ENCODE measurements at regions not wholly inside any gene's neighbourhood (a gene's known extent, or its start where the extent isn't known, plus 50 kb on each side); places are given as distances from the start of the nearest gene placed in this dataset.

GRCh38 chr2:166750624-166751023 is 137.7 kb upstream of the XIRP2 start:
- TF ChIP-seq CTCF (IDR thresholded peaks at IDR 0.05) (no peak), YY1 (IDR thresholded peaks at IDR 0.05; ENCODE audit: low read depth) (no peak), SMC3 (IDR thresholded peaks at IDR 0.05; ENCODE audit: low read depth, low read length) (no peak), EZH2phosphoT487 (IDR thresholded peaks at IDR 0.05; ENCODE audit: borderline replicate concordance, low read depth) (no peak), EP300 (IDR thresholded peaks at IDR 0.05; ENCODE audit: borderline replicate concordance in 1 of 2, low read depth in 1 of 2, low read length in 1 of 2) (no peak), ELF1 (IDR thresholded peaks at IDR 0.05) (no peak), POLR2AphosphoS5 (IDR thresholded peaks at IDR 0.05; ENCODE audit: low read depth, low read length) (no peak), MAX (IDR thresholded peaks at IDR 0.05; ENCODE audit: low read depth) (no peak), IRF3 (IDR thresholded peaks at IDR 0.05; ENCODE audit: low read depth, low read length) (no peak), NRF1 (IDR thresholded peaks at IDR 0.05; ENCODE audit: low read depth, low read length) (no peak), USF2 (IDR thresholded peaks at IDR 0.05; ENCODE audit: borderline replicate concordance, low read depth, low read length) (no peak)
- TF ChIP-seq, protein P1, sequence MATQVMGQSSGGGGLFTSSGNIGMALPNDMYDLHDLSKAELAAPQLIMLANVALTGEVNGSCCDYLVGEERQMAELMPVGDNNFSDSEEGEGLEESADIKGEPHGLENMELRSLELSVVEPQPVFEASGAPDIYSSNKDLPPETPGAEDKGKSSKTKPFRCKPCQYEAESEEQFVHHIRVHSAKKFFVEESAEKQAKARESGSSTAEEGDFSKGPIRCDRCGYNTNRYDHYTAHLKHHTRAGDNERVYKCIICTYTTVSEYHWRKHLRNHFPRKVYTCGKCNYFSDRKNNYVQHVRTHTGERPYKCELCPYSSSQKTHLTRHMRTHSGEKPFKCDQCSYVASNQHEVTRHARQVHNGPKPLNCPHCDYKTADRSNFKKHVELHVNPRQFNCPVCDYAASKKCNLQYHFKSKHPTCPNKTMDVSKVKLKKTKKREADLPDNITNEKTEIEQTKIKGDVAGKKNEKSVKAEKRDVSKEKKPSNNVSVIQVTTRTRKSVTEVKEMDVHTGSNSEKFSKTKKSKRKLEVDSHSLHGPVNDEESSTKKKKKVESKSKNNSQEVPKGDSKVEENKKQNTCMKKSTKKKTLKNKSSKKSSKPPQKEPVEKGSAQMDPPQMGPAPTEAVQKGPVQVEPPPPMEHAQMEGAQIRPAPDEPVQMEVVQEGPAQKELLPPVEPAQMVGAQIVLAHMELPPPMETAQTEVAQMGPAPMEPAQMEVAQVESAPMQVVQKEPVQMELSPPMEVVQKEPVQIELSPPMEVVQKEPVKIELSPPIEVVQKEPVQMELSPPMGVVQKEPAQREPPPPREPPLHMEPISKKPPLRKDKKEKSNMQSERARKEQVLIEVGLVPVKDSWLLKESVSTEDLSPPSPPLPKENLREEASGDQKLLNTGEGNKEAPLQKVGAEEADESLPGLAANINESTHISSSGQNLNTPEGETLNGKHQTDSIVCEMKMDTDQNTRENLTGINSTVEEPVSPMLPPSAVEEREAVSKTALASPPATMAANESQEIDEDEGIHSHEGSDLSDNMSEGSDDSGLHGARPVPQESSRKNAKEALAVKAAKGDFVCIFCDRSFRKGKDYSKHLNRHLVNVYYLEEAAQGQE (IDR thresholded peaks at IDR 0.05; ENCODE audit: low read depth, low read length): no peak

Data from SK-N-SH (cell line).